ENCODE measurements at regions not wholly inside any gene's neighbourhood (a gene's known extent, or its start where the extent isn't known, plus 50 kb on each side); places are given as distances from the start of the nearest gene placed in this dataset.

DNA sequence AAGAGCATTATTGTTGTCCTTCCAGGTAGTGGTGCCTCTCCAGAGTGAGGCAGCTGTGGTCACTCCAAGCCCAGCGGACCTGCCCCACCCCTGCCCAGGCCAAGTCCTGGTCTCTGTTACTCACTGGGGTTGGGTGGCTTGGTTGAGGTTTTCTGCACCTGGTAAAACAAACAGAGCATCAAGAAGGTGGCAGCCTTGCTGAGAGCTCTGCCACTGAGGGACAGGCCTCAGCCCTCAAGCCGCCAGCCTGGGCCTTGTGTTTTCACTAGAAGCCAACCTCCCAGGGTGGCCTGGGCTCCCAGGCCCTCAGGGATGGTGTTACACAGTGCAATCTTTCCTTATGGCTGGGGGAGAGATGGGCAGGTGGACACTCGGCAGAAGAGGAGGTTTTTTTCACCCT lies 182.7 kb downstream of the BCOR start:
- Histone ChIP-seq H3K4me2 (ENCODE audit: insufficient read depth, insufficient read length, low read length) (no peak overlapping the region), H3K56ac (ENCODE audit: insufficient read length, low read depth, low read length) (no peak overlapping the region), H4K91ac (ENCODE audit: insufficient read length, low read depth, low read length) (no peak overlapping the region), H3K79me1 (ENCODE audit: insufficient read depth, low read depth, low read length, poor library complexity, severe bottlenecking) (no peaks in the 10 kb centered on the region), H4K5ac (ENCODE audit: insufficient read length, low read depth, low read length) (no peak overlapping the region), H2BK5ac (ENCODE audit: insufficient read length, low read length) (no peak overlapping the region), H2BK15ac (ENCODE audit: low read depth, low read length) (no peak overlapping the region), H3K23ac (ENCODE audit: insufficient read length, low read depth, low read length) (no peak overlapping the region), H2BK12ac (ENCODE audit: insufficient read length, low read depth, low read length) (no peak overlapping the region), H4K8ac (replicated peaks; ENCODE audit: insufficient read length, low read depth, low read length) (no peak overlapping the region), H3K14ac (ENCODE audit: insufficient read depth, low read length) (no peak overlapping the region), H2AFZ (ENCODE audit: low read length) (no peak overlapping the region), H2BK120ac (ENCODE audit: low read depth, low read length, poor library complexity, severe bottlenecking) (no peak overlapping the region), H3K4me1 (ENCODE audit: insufficient read depth, low read length) (no peaks in the 10 kb centered on the region), H3K9me3 (ENCODE audit: control insufficient read depth, low read depth, low read length) (no peaks in the 10 kb centered on the region), H3K27me3 (ENCODE audit: insufficient read depth, low read length) (no peaks in the 10 kb centered on the region), H4K20me1 (ENCODE audit: control insufficient read depth, insufficient read depth, insufficient read length) (no peaks in the 10 kb centered on the region), H2AK5ac (ENCODE audit: insufficient read length, low read length) (no peak overlapping the region), H3K18ac (ENCODE audit: insufficient read length, low read depth, low read length) (no peak overlapping the region), H3T11ph (ENCODE audit: low read length) (no peak overlapping the region), H2BK20ac (ENCODE audit: low read depth, low read length, poor library complexity, severe bottlenecking) (no peak overlapping the region), H3K23me2 (ENCODE audit: insufficient read length, low read depth, low read length, poor library complexity, severe bottlenecking) (no peaks in the 10 kb centered on the region), H3K27ac (ENCODE audit: insufficient read length, low read depth, low read length) (no peak overlapping the region), H3K4ac (ENCODE audit: low read depth, low read length) (no peak overlapping the region), H3K9ac (ENCODE audit: extremely low read depth, insufficient read length, low read length) (no peak overlapping the region), H3K79me2 (ENCODE audit: insufficient read depth, low read length) (no peaks in the 10 kb centered on the region)
- H3K4me1 Mint-ChIP-seq = peaks cover 0 to 2% of the 10 kb centered on the region in 2 experiments; a peak in 1 of 4 replicates
- TF ChIP-seq, protein P1, sequence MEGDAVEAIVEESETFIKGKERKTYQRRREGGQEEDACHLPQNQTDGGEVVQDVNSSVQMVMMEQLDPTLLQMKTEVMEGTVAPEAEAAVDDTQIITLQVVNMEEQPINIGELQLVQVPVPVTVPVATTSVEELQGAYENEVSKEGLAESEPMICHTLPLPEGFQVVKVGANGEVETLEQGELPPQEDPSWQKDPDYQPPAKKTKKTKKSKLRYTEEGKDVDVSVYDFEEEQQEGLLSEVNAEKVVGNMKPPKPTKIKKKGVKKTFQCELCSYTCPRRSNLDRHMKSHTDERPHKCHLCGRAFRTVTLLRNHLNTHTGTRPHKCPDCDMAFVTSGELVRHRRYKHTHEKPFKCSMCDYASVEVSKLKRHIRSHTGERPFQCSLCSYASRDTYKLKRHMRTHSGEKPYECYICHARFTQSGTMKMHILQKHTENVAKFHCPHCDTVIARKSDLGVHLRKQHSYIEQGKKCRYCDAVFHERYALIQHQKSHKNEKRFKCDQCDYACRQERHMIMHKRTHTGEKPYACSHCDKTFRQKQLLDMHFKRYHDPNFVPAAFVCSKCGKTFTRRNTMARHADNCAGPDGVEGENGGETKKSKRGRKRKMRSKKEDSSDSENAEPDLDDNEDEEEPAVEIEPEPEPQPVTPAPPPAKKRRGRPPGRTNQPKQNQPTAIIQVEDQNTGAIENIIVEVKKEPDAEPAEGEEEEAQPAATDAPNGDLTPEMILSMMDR (conservative IDR thresholded peaks at IDR 0.05) = no peak
- WGBS (ENCODE audit: extremely low coverage, insufficient read length, low lambda C conversion rate) = no CpG with 5 or more reads among the region's 3 CpGs
- no peak for DNase-seq
- H3K27me3 Mint-ChIP-seq (ENCODE audit: low read depth) = peaks cover 4% of the 10 kb centered on the region; the same call in 1 of the 2 replicates
- peaks cover 0 to 6% (median 2%) of the 10 kb centered on the region in 3 experiments; a peak in 4 of 7 replicates for H3K36me3 Mint-ChIP-seq (ENCODE audit: insufficient read depth in 1 of 3, low read depth in 3 of 3)
- no peak overlapping the region for H3K4me3 Mint-ChIP-seq
- H3K9me3 Mint-ChIP-seq = peaks cover 66 to 73% of the 10 kb centered on the region in 2 experiments
- H3K27ac Mint-ChIP-seq = no peak overlapping the region

All from H9 (cell line).